ENCODE measurements at regions not wholly inside any gene's neighbourhood (a gene's known extent, or its start where the extent isn't known, plus 50 kb on each side); places are given as distances from the start of the nearest gene placed in this dataset.

DNA sequence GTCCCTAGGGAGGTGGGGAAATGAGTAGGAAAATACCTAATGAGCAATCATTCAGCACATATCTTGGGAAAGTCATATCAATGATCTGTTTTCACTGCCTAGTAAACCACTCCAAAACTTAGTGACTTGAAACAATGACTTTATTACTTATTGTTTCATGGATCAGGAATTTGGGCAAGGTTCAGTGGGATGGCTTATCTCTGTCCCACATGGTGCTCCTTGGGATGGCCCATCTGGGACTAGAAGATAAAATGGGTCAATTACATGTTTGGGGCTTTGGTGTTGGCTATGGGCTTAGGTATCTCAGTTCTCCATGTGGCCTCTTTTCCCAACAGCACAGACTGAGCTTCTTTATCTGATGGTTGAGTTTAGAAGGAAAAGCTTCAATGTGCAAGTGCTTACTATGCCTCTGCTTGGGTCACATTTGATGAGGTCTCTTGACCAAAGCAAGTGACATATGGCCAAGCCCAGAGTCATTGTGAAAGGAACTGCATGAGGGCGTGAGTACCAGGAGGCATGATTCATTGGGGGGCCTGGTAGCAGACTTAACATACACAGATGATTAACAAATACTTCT is 218.1 kb upstream of the TNP1 start:
- TF ChIP-seq POLR2A (IDR thresholded peaks at IDR 0.05; ENCODE audit: low read length) = no peak
- no peak for TF ChIP-seq GATA1 (IDR thresholded peaks at IDR 0.05; ENCODE audit: low read depth, low read length)
